ENCODE measurements at regions not wholly inside any gene's neighbourhood (a gene's known extent, or its start where the extent isn't known, plus 50 kb on each side); places are given as distances from the start of the nearest gene placed in this dataset.

DNA sequence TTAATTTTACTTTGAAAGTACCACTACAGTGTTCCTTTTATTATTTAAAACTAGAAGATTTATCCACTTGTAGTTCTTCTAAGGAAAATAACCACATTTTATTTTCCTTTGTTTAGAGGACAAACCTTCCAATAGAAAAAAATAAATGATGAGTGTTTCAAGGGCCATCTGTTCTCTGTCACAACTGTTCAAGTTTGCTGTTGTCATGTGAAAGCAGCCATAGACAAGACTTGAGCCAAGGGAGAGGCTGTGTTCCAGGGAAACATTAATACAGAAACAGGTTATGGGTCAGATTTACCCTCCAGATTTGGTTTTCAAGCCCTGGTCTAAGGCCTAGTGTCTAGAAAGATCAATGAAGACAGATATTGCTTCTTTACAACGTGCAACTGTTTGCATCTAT is 463.6 kb downstream of the C6orf118 start:
- no peak overlapping the region for H3K4me3 ChIP-seq (ENCODE audit: low read length)
- no peaks in the 10 kb centered on the region for H3K9me3 ChIP-seq (ENCODE audit: low read length)
- no peak overlapping the region for H3K9ac ChIP-seq (ENCODE audit: low read length)
- no peaks in the 10 kb centered on the region for H3K36me3 ChIP-seq (ENCODE audit: insufficient read depth, low read length)
- no peak overlapping the region for H3K27ac ChIP-seq (ENCODE audit: low read length)
- H3F3A ChIP-seq (ENCODE audit: insufficient read depth, low read length, poor library complexity, severe bottlenecking) = no peaks in the 10 kb centered on the region
- H4K20me1 ChIP-seq (ENCODE audit: insufficient read depth) = no peaks in the 10 kb centered on the region
- H3K27me3 ChIP-seq (ENCODE audit: insufficient read depth, low read depth, low read length) = no peaks in the 10 kb centered on the region
- TF ChIP-seq POLR2AphosphoS5 (IDR thresholded peaks at IDR 0.05) = no peak
- TF ChIP-seq MXI1 (conservative IDR thresholded peaks at IDR 0.05; ENCODE audit: poor library complexity, severe bottlenecking) = no peak
- no peak overlapping the region for H2AFZ ChIP-seq (ENCODE audit: low read depth, low read length)
- H3K4me2 ChIP-seq (ENCODE audit: low read length) = no peak overlapping the region
- no peaks in the 10 kb centered on the region for H3K9me2 ChIP-seq (ENCODE audit: insufficient read depth, low read length)
- H3K79me2 ChIP-seq (replicated peaks; ENCODE audit: insufficient read depth, low read length) = no peaks in the 10 kb centered on the region

DNA sequence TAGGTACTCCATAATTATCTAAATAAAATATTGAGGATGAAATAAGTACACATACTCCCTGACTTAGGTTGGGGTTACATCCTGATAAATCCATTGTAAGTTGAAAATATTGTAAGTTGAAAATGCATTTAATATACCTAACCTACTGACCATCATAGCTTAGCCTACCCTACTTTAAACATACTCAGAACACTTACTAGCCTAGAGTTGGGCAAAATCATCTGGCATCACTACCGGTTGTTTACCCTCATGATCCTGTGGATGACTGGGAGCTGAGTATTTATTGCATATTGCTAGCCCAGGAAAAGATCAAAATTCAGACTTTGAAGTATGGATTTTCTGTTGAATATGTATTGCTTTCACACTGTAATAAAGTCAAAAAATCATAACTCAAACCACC is 467.3 kb downstream of the C6orf118 start:
- H3K27ac ChIP-seq (ENCODE audit: low read length) = no peak overlapping the region
- TF ChIP-seq TAF1 (IDR thresholded peaks at IDR 0.05; ENCODE audit: low read depth) (no peak), MXI1 (conservative IDR thresholded peaks at IDR 0.05; ENCODE audit: poor library complexity, severe bottlenecking) (no peak)
- TF ChIP-seq, protein P1, sequence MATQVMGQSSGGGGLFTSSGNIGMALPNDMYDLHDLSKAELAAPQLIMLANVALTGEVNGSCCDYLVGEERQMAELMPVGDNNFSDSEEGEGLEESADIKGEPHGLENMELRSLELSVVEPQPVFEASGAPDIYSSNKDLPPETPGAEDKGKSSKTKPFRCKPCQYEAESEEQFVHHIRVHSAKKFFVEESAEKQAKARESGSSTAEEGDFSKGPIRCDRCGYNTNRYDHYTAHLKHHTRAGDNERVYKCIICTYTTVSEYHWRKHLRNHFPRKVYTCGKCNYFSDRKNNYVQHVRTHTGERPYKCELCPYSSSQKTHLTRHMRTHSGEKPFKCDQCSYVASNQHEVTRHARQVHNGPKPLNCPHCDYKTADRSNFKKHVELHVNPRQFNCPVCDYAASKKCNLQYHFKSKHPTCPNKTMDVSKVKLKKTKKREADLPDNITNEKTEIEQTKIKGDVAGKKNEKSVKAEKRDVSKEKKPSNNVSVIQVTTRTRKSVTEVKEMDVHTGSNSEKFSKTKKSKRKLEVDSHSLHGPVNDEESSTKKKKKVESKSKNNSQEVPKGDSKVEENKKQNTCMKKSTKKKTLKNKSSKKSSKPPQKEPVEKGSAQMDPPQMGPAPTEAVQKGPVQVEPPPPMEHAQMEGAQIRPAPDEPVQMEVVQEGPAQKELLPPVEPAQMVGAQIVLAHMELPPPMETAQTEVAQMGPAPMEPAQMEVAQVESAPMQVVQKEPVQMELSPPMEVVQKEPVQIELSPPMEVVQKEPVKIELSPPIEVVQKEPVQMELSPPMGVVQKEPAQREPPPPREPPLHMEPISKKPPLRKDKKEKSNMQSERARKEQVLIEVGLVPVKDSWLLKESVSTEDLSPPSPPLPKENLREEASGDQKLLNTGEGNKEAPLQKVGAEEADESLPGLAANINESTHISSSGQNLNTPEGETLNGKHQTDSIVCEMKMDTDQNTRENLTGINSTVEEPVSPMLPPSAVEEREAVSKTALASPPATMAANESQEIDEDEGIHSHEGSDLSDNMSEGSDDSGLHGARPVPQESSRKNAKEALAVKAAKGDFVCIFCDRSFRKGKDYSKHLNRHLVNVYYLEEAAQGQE (IDR thresholded peaks at IDR 0.05; ENCODE audit: borderline replicate concordance) = no peak
- TF ChIP-seq, protein P2, sequence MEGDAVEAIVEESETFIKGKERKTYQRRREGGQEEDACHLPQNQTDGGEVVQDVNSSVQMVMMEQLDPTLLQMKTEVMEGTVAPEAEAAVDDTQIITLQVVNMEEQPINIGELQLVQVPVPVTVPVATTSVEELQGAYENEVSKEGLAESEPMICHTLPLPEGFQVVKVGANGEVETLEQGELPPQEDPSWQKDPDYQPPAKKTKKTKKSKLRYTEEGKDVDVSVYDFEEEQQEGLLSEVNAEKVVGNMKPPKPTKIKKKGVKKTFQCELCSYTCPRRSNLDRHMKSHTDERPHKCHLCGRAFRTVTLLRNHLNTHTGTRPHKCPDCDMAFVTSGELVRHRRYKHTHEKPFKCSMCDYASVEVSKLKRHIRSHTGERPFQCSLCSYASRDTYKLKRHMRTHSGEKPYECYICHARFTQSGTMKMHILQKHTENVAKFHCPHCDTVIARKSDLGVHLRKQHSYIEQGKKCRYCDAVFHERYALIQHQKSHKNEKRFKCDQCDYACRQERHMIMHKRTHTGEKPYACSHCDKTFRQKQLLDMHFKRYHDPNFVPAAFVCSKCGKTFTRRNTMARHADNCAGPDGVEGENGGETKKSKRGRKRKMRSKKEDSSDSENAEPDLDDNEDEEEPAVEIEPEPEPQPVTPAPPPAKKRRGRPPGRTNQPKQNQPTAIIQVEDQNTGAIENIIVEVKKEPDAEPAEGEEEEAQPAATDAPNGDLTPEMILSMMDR (IDR thresholded peaks at IDR 0.05; ENCODE audit: poor library complexity, severe bottlenecking) = no peak
- no peak overlapping the region for H3K9ac ChIP-seq (ENCODE audit: low read length)
- no peaks in the 10 kb centered on the region for H3K36me3 ChIP-seq (ENCODE audit: insufficient read depth, low read length)
- no peaks in the 10 kb centered on the region for H3K9me3 ChIP-seq (ENCODE audit: low read length)
- H3K27me3 ChIP-seq (ENCODE audit: insufficient read depth, low read depth, low read length) = no peaks in the 10 kb centered on the region
- H3K4me3 ChIP-seq (ENCODE audit: low read length) = no peak overlapping the region
- H3K4me2 ChIP-seq (ENCODE audit: low read length) = no peak overlapping the region
- no peaks in the 10 kb centered on the region for H4K20me1 ChIP-seq (ENCODE audit: insufficient read depth)
- H2AFZ ChIP-seq (ENCODE audit: low read depth, low read length) = no peak overlapping the region
- no peaks in the 10 kb centered on the region for H3K9me2 ChIP-seq (ENCODE audit: insufficient read depth, low read length)
- no peaks in the 10 kb centered on the region for H3K79me2 ChIP-seq (replicated peaks; ENCODE audit: insufficient read depth, low read length)
- no peaks in the 10 kb centered on the region for H3F3A ChIP-seq (ENCODE audit: insufficient read depth, low read length, poor library complexity, severe bottlenecking)

DNA sequence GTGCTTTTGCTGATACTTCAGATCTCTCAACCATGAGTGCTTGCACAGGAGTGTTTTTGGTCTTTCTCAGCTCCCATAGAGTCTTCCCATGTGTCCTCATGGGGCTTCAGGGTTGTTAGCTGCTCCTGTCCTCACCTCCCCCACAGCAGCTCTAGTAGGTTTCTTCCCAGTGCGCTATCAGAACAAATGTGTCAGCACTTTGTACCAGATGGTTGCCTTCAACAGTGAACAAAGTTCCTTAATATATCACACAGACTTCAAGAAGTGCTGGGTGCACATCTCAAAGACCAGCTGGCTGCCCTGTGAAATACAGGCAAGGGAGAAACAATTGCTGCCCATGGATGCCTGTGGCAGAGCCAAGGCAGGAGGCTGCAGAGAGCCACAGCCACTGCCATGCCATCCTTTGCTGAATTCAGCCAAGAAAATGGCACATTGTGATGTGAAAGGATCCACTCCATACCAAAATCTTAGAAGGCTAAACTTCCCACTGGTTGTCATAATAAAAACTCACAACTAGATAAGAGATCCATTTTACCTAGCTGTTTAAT is 471.3 kb downstream of the C6orf118 start:
- H3K4me2 ChIP-seq (ENCODE audit: low read length) = no peak overlapping the region
- H4K20me1 ChIP-seq (ENCODE audit: insufficient read depth) = no peaks in the 10 kb centered on the region
- no peaks in the 10 kb centered on the region for H3K27me3 ChIP-seq (ENCODE audit: insufficient read depth, low read depth, low read length)
- H3K9me2 ChIP-seq (ENCODE audit: insufficient read depth, low read length) = no peaks in the 10 kb centered on the region
- H3F3A ChIP-seq (ENCODE audit: insufficient read depth, low read length, poor library complexity, severe bottlenecking) = no peaks in the 10 kb centered on the region
- no peak for TF ChIP-seq TAF1 (IDR thresholded peaks at IDR 0.05; ENCODE audit: low read depth)
- no peaks in the 10 kb centered on the region for H3K9me3 ChIP-seq (ENCODE audit: low read length)
- H3K27ac ChIP-seq (ENCODE audit: low read length) = no peak overlapping the region
- H3K79me2 ChIP-seq (replicated peaks; ENCODE audit: insufficient read depth, low read length) = no peaks in the 10 kb centered on the region
- no peaks in the 10 kb centered on the region for H3K36me3 ChIP-seq (ENCODE audit: insufficient read depth, low read length)
- H3K9ac ChIP-seq (ENCODE audit: low read length) = no peak overlapping the region
- no peak overlapping the region for H2AFZ ChIP-seq (ENCODE audit: low read depth, low read length)
- H3K4me3 ChIP-seq (ENCODE audit: low read length) = no peak overlapping the region

Measured in neural cell (in vitro differentiated cells).